Stimulated activated CD8-positive, alpha-beta memory T cell treated with anti-CD3 and anti-CD28 coated beads, Interleukin-7, amount 100 ng/mL, for 1 hour (primary cell): ENCODE measurements at regions not wholly inside any gene's neighbourhood (a gene's known extent, or its start where the extent isn't known, plus 50 kb on each side); places are given as distances from the start of the nearest gene placed in this dataset.

ENCODE experiments used
- DNase-seq, 2 donors: peaks; one replicate each; pipeline ENCODE4 v3.0.0-alpha.2; 2020; ENCODE audit warnings: low read depth in 2 of 2

DNA sequence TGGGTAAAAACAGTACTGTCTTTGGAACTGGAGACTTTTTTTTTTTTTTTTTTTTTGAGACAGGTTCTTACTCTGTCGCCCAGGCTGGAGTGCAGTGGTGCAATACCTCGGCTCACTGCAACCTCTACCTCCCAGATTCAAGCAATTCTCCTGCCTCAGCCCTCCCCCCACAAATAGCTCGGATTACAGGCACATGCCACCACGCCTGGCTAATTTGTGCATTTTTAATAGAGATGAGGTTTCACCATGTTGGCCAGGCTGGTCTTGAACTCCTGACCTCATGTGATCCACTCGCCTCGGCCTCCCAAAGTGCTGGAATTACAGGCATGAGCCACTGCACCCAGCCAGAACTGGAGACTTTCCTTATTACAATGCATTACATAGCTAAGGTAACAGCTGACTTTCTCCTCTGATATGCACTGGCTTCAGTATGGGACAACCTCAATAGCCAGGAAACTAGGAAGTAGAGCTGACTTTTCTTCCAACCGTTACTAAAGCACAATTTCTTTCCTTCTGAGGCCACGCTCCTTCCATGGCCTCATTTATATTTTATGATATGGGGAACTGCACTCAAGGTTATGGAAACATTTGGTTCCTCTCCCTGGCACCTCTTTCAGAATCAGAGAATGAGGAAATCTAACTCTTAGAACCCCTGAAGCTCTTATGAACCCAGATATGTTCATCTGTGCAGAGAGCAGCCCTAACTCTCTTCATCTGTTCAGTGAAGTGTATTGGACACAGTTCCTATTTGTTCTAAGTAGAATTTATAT is 53.5 kb upstream of the FAM9B start:
- DNase-seq: no peak

- no peak for DNase-seq
Measured at GRCh38 chrX:9088896-9089295, 55.0 kb upstream of the FAM9B start.

DNA sequence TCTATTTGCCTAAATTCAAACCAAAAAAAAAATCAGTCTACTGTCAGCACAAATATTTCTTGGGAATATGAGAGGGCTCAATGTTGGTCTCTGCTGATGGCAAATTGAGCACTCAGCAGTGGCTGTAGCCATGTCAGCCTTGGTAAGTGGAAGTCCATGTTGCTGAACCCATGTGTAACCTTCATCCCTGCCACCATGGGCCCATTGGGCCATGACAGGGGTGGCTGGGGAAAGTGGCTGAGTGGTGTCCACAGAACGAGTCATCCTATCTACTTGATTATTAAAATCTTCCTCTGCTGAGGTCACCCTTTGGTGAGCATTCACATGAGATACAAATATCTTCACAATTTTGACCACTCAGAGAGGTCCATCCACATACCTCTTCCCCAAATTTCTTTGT is 56.8 kb upstream of the FAM9B start:
- DNase-seq: no peak

DNA sequence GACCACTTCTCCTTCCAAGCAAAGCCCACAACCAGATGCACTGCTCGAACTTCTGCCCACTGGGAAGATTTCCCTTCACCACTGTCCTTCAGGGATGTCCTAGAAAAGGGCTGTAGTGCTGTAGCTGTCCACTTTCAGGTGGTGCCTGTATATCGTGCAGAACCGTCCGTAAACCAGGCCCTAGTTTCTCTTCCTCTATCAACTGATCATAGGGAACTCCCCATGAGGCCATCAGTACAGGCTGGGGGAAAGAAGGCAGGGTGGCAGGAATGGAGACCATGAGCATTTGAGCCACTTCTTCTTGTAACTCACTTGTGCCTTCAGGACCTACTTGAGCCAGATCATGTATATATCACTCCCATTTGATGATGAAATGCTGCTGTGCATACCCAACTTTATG is 57.3 kb upstream of the FAM9B start:
- DNase-seq: no peak

DNA sequence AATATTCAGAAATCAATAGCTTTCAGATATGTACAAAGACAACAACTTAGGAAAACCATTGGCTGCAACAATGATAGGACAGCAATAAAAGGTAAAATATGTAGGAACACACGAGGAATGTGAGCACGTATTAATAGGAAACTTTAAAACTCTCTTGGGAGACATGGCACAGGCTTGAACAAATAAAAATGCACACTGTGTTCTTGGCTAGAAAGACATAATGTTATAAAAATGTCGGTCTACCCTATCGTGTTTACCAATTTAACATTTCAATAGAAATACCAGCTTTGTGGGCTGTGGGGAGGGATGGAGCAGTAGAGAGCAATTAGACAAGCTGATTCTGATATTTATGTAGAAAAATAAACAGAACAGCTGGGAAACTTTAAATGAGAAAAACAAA is 69.0 kb upstream of the FAM9B start:
- no peak for DNase-seq

- DNase-seq: no peak
Measured at GRCh38 chrX:9108054-9108453, 74.1 kb upstream of the FAM9B start.

- no peak for DNase-seq
Measured at GRCh38 chrX:9110808-9111207, 76.9 kb upstream of the FAM9B start.

DNA sequence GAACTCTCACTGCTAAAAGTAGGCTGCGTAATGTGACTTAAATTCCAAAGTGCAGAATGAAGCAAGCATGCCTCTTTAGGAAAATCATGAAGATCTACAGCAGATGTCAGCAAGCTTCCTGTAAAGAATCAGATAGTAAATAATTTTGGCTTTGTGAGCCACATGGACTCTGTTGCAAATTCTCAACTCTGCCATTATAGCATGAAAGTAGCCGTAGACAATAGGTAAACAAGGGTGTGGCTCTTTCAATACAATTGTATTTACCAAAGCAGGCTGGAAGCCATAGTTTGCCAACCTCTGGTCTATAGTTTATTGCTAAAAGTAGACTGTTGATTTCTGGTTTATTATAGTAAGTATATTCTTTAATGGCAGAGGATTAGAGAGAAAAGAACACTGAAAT is 80.3 kb upstream of the FAM9B start:
- no peak for DNase-seq

DNA sequence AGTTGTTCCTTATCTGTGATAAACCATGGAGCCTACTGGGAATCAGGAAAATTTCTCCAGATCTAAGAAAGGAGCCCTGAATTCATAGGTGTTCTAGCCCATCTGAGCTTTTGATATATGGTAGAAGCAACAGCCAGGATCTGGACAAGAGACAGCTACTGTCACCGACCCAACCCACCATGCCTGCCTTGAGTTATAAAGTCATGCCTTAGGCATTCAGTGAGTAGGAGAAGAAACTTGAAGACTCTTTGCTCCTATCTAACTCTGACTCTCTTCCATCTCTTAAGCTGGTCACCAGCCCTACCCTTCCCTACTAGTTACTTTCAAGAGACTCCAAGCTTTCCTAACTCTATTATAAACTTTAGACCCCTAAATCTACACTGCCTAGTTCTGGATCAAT is 83.9 kb upstream of the FAM9B start:
- DNase-seq: no peak

DNA sequence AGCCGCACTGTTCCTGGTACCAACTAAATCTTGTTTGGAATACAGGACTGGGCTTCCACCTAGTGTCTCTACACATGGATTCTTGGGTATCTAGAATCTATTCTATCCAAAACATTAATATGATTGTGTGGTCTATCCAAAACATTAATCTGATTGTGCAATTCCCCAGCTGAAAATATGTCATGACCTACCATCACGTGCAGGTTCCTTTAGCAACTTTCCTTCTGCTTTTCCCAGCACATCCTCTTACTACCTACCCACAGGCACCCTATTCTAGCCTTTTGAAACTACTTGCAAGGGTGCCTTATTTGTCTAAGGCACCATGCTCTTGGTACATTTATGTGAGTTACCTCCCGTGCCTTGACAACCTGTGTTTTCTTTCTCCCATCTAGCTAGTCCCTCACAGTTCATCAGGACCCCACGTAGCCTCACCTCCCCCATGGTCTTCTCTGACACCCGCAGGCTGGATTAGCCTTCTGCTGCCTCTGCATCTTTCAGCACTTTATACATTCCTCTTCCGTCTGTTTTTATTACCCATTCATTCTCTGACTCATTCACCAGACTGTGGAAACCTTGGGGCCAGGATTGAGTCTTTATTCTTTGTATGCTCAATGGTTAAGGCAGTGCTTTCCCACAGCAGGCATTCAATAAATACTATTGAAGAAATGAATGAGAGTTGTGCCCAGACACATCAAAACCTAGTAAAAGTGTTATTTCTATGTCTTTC is 88.8 kb upstream of the FAM9B start:
- no peak for DNase-seq

- no peak for DNase-seq
Measured at GRCh38 chrX:9127986-9128385, 94.1 kb upstream of the FAM9B start.

DNA sequence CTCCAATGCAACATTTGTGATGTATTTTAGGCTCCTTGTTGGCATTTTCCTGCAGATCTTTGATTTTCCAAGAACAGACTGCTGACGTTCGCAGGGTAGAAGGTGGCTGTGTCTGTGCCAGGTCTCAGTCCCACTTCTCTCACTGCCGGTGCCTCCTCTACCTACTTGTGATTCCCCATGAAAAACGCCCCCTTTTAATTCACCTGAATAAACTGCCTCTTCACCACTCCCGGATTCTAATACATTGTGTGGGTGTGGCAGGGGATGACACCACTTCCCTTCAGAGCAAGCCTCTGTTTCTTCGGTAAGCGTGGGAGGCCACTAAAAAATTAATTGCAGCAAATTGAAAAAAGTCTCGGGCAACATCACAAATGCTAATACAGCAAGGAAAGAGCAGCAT is 96.1 kb upstream of the FAM9B start:
- DNase-seq: no peak

DNA sequence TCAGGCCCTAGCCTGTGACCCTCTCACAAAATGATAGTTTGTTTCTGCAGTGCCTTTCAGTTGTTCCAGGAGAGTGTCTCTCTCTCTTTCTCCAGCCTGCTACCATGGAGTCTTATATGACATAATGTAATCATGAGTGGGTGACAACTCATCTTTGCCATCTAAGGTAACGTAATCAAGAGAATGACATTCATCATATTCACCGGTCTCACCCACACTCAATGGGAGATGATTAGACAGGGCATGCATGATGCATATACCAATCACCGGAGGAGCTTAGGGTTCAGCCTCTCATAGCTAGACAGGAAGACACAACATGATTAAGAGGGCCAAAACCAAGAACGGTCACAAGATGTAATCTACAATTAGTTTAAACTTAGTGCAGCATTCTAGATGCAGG is 97.1 kb upstream of the FAM9B start:
- DNase-seq: no peak

- no peak for DNase-seq
Measured at GRCh38 chrX:9132036-9132638, 98.2 kb upstream of the FAM9B start.

GRCh38 chrX:9133426-9133825 is 99.5 kb upstream of the FAM9B start:
- no peak for DNase-seq

- no peak for DNase-seq
Measured at GRCh38 chrX:9134366-9134765, 100.4 kb upstream of the FAM9B start.

DNA sequence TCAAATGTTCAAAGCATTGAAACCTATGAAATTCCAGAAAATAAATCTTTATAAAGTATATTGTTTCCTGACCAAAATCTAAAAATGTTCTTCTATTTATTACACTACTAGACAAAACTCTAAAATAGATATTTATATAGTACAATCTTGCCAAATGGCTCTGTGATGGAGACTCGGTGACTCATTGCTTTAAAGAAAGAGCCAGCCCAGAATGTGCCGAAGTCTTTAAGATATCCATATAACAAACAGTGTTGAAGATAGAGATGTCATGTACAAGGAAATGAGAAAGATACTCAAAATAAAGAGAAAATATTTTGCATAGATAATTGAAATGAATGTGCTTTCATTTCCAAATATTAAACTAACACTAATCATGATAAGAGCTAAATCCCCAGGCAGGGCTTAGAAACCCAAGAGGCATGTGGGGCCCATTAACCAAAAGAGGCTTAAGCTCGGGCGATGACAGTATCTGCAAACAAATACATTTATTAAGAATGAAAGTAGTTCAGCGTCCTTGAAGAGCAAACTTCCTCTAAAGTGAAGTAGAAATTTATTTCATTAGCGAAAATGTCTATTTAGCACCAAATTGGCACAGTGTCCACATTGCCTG is 102.1 kb upstream of the FAM9B start:
- no peak for DNase-seq

- DNase-seq: no peak
Measured at GRCh38 chrX:9137152-9137551, 103.2 kb upstream of the FAM9B start.

DNA sequence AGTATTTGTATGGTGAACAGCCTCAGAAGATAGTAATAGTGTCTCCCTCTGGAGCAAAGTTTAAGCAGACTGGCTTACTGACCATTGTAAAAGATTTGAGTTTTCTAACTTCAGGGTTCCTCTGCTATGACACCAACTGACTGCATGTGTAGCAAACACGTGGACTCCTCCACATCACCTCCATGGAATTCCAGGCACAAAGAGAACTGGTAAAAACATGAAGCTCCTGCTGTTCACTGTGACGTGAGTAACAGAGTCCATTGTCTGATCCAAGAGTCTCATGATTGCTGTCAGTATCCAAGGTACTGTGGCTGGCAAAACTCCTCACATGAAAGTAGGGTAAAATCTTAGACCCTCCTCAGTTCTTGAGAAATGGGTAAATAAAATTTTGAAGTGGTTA is 107.6 kb upstream of the FAM9B start:
- no peak for DNase-seq

- no peak for DNase-seq
Measured at GRCh38 chrX:9144701-9145241, 110.8 kb upstream of the FAM9B start.

DNA sequence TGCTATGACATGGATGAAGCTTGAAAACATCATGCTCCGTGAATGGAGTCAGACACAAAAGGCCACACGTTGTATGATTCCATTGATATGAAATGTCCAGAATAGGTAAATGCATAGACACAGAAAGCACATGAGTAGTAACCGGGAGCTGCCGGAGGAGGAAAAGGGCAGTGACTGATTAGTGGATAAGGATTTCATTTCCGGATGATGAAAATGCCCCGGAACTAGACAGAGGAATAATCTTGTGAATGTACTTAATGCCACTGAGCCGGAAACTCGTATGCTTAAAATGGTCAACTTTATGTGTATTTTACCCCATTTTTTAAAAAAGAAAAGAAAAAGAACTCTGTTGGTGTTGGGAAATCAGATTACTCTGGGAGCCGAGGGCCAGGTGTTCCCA is 112.7 kb upstream of the FAM9B start:
- DNase-seq: no peak

DNA sequence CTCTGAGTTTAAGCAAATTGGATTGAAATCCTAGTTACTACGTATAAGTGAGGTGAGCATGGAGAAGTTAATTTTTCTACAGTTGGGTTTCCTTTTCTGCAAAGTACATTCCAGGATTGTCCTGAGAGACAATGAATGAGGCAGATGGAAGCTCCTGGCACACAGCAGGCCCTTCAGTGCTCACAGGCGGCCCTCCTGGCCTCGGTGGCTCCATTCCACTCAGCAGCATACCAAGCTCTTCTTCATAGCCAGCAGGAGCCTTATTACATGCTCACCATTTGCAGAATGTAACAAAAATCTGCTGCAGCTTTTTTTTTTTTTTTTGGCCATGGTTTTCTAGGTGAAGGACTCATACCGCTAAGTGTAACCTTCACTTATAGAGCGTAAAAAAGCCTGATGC is 113.2 kb upstream of the FAM9B start:
- DNase-seq: no peak
